ENCODE measurements at regions not wholly inside any gene's neighbourhood (a gene's known extent, or its start where the extent isn't known, plus 50 kb on each side); places are given as distances from the start of the nearest gene placed in this dataset.

GRCh38 chr2:5921081-5921642 is 229.0 kb downstream of the SOX11 start:
- no peak for DNase-seq (ENCODE audit: low read depth, low spot score)
- CTCF ChIA-PET, result no interaction called here
- POLR2A ChIA-PET, result no interaction called here

GRCh38 chr2:5923957-5924945 is 232.1 kb downstream of the SOX11 start:
- ChIA-PET CTCF (interaction anchor here (1.5 kb wide), 1 partner anchor 8 kb away, joined by 7 read pairs; no protein-coding TSS in a partner anchor), POLR2A (no interaction called here)
- no peak overlapping the region for H3K4me3 ChIP-seq (ENCODE audit: low read depth, low read length)
- DNase-seq (ENCODE audit: low read depth, low spot score), result no peak
- no peak for TF ChIP-seq CTCF (IDR thresholded peaks at IDR 0.05; ENCODE audit: insufficient read depth, low read length, missing control alignments)

More at GRCh38 chr2:5921081-5921642, 229.0 kb downstream of the SOX11 start:
- TF ChIP-seq CTCF (IDR thresholded peaks at IDR 0.05; ENCODE audit: insufficient read depth, low read length, missing control alignments), result no peak
- H3K4me3 ChIP-seq (ENCODE audit: low read depth, low read length), result no peak overlapping the region

- ChIA-PET CTCF (interaction anchor here (1.4 kb wide), 1 partner anchor 9 kb away, joined by 7 read pairs; no protein-coding TSS in a partner anchor), POLR2A (no interaction called here)
- no peak for TF ChIP-seq CTCF (IDR thresholded peaks at IDR 0.05; ENCODE audit: insufficient read depth, low read length, missing control alignments)
- no peak for DNase-seq (ENCODE audit: low read depth, low spot score)
- no peak overlapping the region for H3K4me3 ChIP-seq (ENCODE audit: low read depth, low read length)
Observed at GRCh38 chr2:5925604-5926003, 233.4 kb downstream of the SOX11 start.

- POLR2A ChIA-PET, result no interaction called here
- TF ChIP-seq CTCF (IDR thresholded peaks at IDR 0.05; ENCODE audit: insufficient read depth, low read length, missing control alignments), result no peak
Observed at GRCh38 chr2:5926871-5927512, 234.8 kb downstream of the SOX11 start.

GRCh38 chr2:5932556-5933469 is 240.6 kb downstream of the SOX11 start:
- no peak for TF ChIP-seq CTCF (IDR thresholded peaks at IDR 0.05; ENCODE audit: insufficient read depth, low read length, missing control alignments)
- CTCF ChIA-PET, result interaction anchor here (1.2 kb wide), 1 partner anchor 15 kb away, joined by 3 read pairs; no protein-coding TSS in a partner anchor
- H3K4me3 ChIP-seq (ENCODE audit: low read depth, low read length), result no peak overlapping the region
- POLR2A ChIA-PET, result no interaction called here
- no peak for DNase-seq (ENCODE audit: low read depth, low spot score)

More at GRCh38 chr2:5926871-5927512, 234.8 kb downstream of the SOX11 start:
- no peak overlapping the region for H3K4me3 ChIP-seq (ENCODE audit: low read depth, low read length)
- CTCF ChIA-PET, result interaction anchor here (1.4 kb wide), 1 partner anchor 11 kb away, joined by 7 read pairs; no protein-coding TSS in a partner anchor
- DNase-seq (ENCODE audit: low read depth, low spot score), result no peak
